Activated CD4-positive, alpha-beta T cell treated with anti-CD3 and anti-CD28 coated beads for 36 hours (primary cell): ENCODE measurements at regions not wholly inside any gene's neighbourhood (a gene's known extent, or its start where the extent isn't known, plus 50 kb on each side); places are given as distances from the start of the nearest gene placed in this dataset.

Experiments used
- ATAC-seq: fragments of 200-7000 bp; cut with Tn5 transposase; one replicate; pipeline ENCODE4 v1.10.0; 2021; ENCODE audit warnings: mild to moderate bottlenecking, moderate library complexity
- CTCF ChIA-PET: fragments of 350-600 bp; sonication (Branson Sonifier 250); formaldehyde crosslinking; loops from one replicate; lab custom pipeline; 2021; ENCODE audit warnings: antibody characterized with exemption; lab: Charles Lee
- POLR2A ChIA-PET: fragments of 350-600 bp; sonication (Branson Sonifier 250); formaldehyde crosslinking; loops from one replicate; lab custom pipeline; 2021; ENCODE audit warnings: antibody characterized with exemption, inconsistent platforms; lab: Charles Lee
- DNase-seq: peaks from one replicate; pipeline ENCODE4 v3.0.0-alpha.2; 2020
- H3K27ac Mint-ChIP-seq: one replicate; pipeline ENCODE4 v1.8.0; 2021; ENCODE audit warnings: mixed read lengths
- H3K27me3 Mint-ChIP-seq: one replicate; pipeline ENCODE4 v1.8.0; 2021; ENCODE audit warnings: mixed read lengths
- H3K36me3 Mint-ChIP-seq: one replicate; pipeline ENCODE4 v1.8.0; 2021; ENCODE audit warnings: low read depth, mixed read lengths
- H3K4me1 Mint-ChIP-seq: one replicate; pipeline ENCODE4 v1.8.0; 2021; ENCODE audit warnings: mixed read lengths
- H3K4me3 Mint-ChIP-seq: one replicate; pipeline ENCODE4 v1.8.0; 2021; ENCODE audit warnings: mild to moderate bottlenecking, moderate library complexity, mixed read lengths
- H3K9me3 Mint-ChIP-seq: one replicate; pipeline ENCODE4 v1.8.0; 2021; ENCODE audit warnings: low read depth, mixed read lengths
- intact Hi-C, 2 experiments: fragments of 100-400 bp; cut with DNase I in 1 of 2; cut with micrococcal nuclease in 1 of 2; formaldehyde crosslinking; loops; one replicate each; pipeline versions ENCODE4 v1.14.2 to v1.15.1; 2022 to 2024; cut with DNase I, micrococcal nuclease

DNA sequence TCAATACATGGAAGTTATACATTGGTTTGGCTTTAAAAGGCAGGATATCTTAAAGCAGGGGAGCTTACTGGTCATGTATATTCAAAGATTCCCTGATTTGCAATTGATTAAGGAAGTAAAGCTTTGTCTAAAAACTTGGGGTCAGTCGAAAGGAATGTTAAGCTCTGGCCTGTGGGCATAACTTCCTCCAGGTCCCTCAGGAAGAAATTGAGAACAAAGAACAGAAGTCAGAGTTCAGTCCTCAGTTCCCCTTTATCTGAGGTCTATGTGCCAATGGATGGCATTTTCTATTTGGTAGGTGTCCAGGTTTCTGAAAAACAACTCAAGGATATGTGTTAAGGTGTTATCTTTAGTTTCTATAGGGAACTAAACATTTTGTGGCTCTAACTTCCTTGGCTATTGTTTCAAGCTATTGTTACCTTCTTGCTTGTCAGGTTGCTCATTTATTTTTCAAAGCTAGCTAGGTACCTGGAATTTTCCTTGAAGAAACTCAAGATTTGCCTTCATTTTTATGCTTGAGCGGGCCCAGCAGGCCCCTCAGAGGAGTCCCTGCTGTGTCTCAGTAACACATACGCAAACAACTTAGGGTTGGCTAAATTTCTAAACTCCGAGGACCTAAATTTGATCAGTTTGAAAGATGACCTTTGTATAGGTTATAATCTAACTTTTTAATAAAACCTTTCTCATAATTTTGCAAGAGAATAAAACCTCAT, 135.0 kb upstream of the UBE2E2 start:
- H3K27ac Mint-ChIP-seq = no peak overlapping the region
- POLR2A ChIA-PET = no interaction called here
- H3K4me1 Mint-ChIP-seq = no peaks in the 10 kb centered on the region
- CTCF ChIA-PET = no interaction called here
- no peaks in the 10 kb centered on the region for H3K36me3 Mint-ChIP-seq
- no peak overlapping the region for H3K4me3 Mint-ChIP-seq
- no peaks in the 10 kb centered on the region for H3K27me3 Mint-ChIP-seq
- no peak for DNase-seq
- ATAC-seq = no peak
- no peaks in the 10 kb centered on the region for H3K9me3 Mint-ChIP-seq
- intact Hi-C loops = no loop called here

DNA sequence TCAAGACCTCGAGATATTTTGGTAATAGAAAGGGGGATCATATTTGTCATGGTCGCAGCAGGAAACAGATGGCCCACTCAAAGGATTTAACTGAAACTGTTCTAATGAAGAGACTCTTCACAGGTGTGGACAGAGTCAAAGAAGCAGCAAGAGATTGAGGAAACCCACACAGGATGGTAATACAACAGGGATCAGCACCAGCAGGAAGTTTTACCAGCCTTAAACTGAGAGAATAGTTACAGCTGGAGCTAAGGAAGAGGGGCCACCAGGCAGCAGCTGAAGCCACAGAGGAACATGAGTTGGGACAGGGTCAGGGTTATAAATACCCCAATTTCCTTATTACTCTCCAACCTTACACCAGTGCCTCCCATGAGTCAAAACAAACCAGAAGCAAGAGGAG, 131.8 kb upstream of the UBE2E2 start:
- Mint-ChIP-seq H3K4me1 (no peaks in the 10 kb centered on the region), H3K4me3 (no peak overlapping the region), H3K27ac (no peak overlapping the region), H3K27me3 (no peaks in the 10 kb centered on the region), H3K36me3 (no peaks in the 10 kb centered on the region), H3K9me3 (no peaks in the 10 kb centered on the region)
- ChIA-PET CTCF (no interaction called here), POLR2A (no interaction called here)
- no peak for ATAC-seq
- no peak for DNase-seq
- intact Hi-C loops = no loop called here

DNA sequence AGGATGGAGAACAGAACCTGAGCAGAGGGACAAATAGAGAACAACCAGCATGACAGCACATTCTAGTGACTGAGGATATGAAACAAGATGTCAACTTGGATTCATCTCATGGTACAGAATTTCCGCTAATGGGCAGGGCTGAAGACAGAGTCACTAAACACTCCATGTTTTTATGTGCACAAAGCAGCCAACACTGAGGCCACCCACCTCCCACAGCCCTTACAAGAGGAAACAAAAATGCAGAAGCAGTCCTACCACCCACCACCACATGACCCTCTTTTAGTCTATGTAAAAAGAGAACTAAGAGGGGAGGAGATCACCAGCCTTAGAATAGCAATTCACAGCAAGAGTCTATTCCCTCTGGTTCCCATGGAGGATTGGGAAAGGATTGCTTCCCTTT, 131.4 kb upstream of the UBE2E2 start:
- no peaks in the 10 kb centered on the region for H3K27me3 Mint-ChIP-seq
- ChIA-PET POLR2A (no interaction called here), CTCF (no interaction called here)
- no peak overlapping the region for H3K27ac Mint-ChIP-seq
- ATAC-seq = no peak
- H3K4me1 Mint-ChIP-seq = no peaks in the 10 kb centered on the region
- no peaks in the 10 kb centered on the region for H3K36me3 Mint-ChIP-seq
- H3K4me3 Mint-ChIP-seq = no peak overlapping the region
- no peaks in the 10 kb centered on the region for H3K9me3 Mint-ChIP-seq
- intact Hi-C loops = no loop called here
- no peak for DNase-seq

DNA sequence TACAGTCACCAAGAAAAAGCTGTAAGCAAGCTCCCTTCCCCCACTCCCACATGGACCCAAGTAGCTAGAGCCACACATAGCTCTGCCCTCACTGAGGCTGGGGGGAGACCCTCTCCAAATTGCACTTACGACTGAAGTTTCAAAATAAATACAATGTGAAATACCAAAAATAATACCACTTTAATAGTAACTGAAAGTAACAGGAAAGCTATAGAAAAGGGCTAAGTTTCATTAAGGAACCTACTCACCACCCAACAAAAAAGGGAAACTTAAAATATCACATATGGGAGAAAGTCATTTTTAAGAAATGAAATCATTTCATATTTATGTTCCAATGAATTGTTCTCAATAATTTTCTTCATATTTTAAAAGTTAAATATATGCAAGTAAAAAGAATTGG, 130.4 kb upstream of the UBE2E2 start:
- Mint-ChIP-seq H3K27me3 (no peaks in the 10 kb centered on the region), H3K27ac (no peak overlapping the region), H3K4me3 (no peak overlapping the region), H3K36me3 (no peaks in the 10 kb centered on the region), H3K4me1 (no peaks in the 10 kb centered on the region), H3K9me3 (no peaks in the 10 kb centered on the region)
- CTCF ChIA-PET = no interaction called here
- intact Hi-C loops = no loop called here
- no peak for ATAC-seq
- POLR2A ChIA-PET = no interaction called here
- DNase-seq = no peak

DNA sequence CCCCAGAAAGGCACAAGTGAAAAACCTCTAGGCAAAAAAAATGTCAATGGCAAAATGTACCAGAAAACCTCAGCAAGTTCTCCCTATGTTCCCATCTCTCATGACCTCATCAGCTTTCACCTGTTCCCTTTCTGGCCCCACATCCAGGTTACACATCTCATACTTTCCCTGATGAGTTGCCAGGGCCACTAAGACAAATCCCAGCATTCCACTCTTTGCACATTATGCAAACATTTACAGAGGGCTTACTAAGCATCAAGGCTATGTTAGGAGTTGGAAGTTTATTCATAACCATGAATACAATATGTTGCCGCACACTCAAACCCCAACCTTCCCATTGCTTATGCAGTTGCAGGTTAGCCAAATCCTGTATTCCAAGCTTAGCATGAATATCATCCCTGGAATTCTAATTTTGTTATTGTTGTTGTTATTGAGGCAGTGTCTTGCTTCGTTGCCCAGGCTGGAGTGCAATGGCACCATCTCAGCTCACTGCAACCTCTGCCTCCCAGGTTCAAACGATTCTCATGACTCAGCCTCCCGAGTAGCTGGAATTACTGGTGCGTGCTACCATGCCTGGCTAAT, 129.3 kb upstream of the UBE2E2 start:
- DNase-seq (no peak), ATAC-seq (no peak)
- Mint-ChIP-seq H3K27ac (no peak overlapping the region), H3K4me1 (no peaks in the 10 kb centered on the region), H3K36me3 (no peaks in the 10 kb centered on the region), H3K27me3 (no peaks in the 10 kb centered on the region), H3K9me3 (no peaks in the 10 kb centered on the region), H3K4me3 (no peak overlapping the region)
- POLR2A ChIA-PET = no interaction called here
- CTCF ChIA-PET = no interaction called here
- intact Hi-C loops = no loop called here

DNA sequence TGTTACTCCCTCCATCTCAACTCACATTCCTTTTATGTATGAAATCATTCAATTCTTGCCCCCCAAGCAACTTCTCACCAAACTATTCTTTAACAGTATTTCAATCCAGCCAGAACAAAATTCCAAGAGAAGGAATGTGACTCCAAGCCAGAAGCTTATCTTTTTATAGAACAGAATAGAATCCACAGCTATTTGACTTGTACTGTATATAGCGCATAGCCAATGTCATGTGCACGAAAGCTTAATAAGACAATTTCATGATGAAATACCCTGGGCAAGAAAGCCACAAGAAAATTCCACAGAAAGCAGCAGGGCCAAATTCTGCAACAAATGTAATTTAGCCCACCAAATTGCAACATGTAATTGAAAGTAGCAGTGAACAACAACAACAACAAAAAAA, 127.6 kb upstream of the UBE2E2 start:
- CTCF ChIA-PET = no interaction called here
- intact Hi-C loops = no loop called here
- ATAC-seq = no peak
- Mint-ChIP-seq H3K27ac (no peak overlapping the region), H3K27me3 (no peaks in the 10 kb centered on the region), H3K4me3 (no peak overlapping the region), H3K36me3 (no peaks in the 10 kb centered on the region), H3K9me3 (no peaks in the 10 kb centered on the region), H3K4me1 (peaks cover 7% of the 10 kb centered on the region)
- no peak for DNase-seq
- POLR2A ChIA-PET = no interaction called here

DNA sequence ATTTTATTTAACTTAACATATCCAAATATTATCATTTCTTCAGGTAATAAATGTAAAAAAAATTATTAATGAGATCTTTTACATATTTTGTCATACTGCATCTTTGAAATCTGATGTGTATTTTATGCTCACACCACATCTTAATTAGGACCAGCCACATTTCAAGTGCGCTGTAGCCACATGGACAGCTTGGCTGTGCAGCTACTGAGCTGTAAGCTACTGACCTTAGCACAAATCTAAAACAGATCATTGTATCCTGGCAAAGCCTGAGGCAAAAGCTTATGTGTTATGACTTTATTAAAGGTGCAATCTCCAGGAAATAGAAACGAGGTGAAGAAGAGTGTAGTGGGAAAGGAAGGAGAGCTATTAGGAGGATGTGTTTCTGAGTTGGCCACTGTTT, 126.7 kb upstream of the UBE2E2 start:
- Mint-ChIP-seq H3K36me3 (no peaks in the 10 kb centered on the region), H3K9me3 (no peaks in the 10 kb centered on the region), H3K4me3 (no peak overlapping the region), H3K27ac (no peak overlapping the region), H3K27me3 (no peaks in the 10 kb centered on the region), H3K4me1 (peaks cover 7% of the 10 kb centered on the region)
- intact Hi-C loops = no loop called here
- CTCF ChIA-PET = no interaction called here
- DNase-seq (no peak), ATAC-seq (no peak)
- POLR2A ChIA-PET = no interaction called here

DNA sequence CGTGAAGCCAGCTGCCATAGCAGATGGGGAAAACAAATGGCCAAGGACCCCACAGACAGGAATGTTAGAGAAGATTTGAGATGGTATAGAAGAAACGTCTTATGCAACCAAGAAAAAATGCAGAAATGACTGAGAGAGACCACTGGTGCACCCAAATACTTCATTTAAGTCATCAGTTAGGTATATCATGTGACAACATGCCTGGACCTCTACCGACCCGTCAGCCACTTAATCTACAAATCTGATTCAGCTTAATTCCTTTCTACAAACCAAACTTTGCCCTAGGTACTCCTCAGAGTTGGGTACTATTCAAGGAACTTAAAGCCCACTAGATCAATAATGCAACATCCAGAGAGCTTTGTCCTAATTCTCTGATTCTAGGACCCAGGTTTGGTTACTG, 126.0 kb upstream of the UBE2E2 start:
- H3K27me3 Mint-ChIP-seq = no peaks in the 10 kb centered on the region
- H3K4me1 Mint-ChIP-seq = peaks cover 7% of the 10 kb centered on the region
- intact Hi-C loops = no loop called here
- no peak overlapping the region for H3K27ac Mint-ChIP-seq
- DNase-seq (no peak), ATAC-seq (no peak)
- H3K4me3 Mint-ChIP-seq = no peak overlapping the region
- ChIA-PET CTCF (interaction anchor here (0.6 to 0.7 kb wide), 2 partner anchors 239 to 705 kb away, joined by 3 to 4 read pairs; no protein-coding TSS in a partner anchor), POLR2A (no interaction called here)
- H3K9me3 Mint-ChIP-seq = no peaks in the 10 kb centered on the region
- H3K36me3 Mint-ChIP-seq = no peaks in the 10 kb centered on the region

DNA sequence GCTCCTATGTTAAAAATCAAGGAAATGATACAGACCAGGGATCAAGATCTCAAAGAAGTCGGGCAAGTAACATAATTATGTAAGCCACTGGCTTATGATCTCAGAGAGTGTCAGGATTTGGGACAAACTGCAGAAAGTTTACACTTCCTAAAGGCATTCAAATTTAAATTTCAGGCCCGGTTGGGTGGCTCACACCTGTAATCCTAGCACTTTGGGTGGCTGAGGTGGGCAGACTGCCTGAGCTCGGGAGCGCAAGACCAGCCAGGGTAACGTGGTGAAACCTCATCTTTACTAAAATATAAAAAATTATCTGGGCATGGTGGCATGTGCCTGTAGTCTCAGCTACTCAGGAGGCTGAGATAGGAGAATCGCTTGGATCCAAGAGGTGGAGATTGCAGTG, 124.4 kb upstream of the UBE2E2 start:
- Mint-ChIP-seq H3K36me3 (no peaks in the 10 kb centered on the region), H3K4me1 (peaks cover 7% of the 10 kb centered on the region), H3K27ac (no peak overlapping the region), H3K9me3 (no peaks in the 10 kb centered on the region), H3K27me3 (no peaks in the 10 kb centered on the region), H3K4me3 (no peak overlapping the region)
- intact Hi-C loops = no loop called here
- ChIA-PET CTCF (no interaction called here), POLR2A (no interaction called here)
- no peak for ATAC-seq
- DNase-seq = no peak

DNA sequence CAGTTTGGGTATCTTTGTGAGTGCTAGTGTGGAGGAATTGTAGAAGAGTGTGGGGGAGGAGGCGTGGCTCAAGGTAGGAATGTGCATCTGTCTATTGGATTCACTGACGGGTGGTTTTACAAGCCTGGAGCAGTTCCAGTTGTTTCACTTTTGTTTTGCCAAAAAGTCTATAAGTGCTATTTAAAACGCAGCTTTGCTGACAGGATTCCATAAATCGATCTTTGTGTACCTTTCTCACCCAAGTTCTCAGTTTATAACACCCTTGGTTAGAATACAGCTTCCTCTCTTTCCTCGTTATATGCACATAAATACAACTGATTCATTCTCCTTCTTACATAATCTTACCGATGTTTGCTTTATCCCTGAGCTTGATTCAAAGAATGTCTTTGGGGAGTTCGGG, 123.2 kb upstream of the UBE2E2 start:
- Mint-ChIP-seq H3K27me3 (no peaks in the 10 kb centered on the region), H3K27ac (no peak overlapping the region), H3K4me1 (peaks cover 7% of the 10 kb centered on the region), H3K4me3 (no peak overlapping the region), H3K9me3 (no peaks in the 10 kb centered on the region), H3K36me3 (no peaks in the 10 kb centered on the region)
- DNase-seq (no peak), ATAC-seq (no peak)
- intact Hi-C loops = no loop called here
- POLR2A ChIA-PET = no interaction called here
- CTCF ChIA-PET = no interaction called here

DNA sequence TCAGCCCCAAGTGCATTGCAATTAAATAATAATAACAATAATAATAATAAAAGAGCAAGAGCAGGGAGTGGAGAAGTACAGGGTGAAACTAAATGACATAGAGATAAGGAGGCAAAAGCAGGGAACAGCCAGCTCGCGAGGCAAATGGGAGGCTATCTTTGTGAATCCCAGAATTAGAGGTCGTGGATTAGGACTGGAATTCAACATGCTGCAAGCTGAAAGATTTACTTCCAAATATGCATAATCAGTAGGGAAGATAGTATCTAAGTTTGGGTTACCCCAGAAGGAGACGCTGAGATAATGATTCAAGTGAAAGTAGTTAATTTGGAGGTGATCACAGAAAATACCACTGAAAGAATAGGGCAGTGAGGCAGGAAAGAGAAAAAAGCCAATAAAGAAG, 119.4 kb upstream of the UBE2E2 start:
- intact Hi-C loops = no loop called here
- ATAC-seq (no peak), DNase-seq (no peak)
- Mint-ChIP-seq H3K9me3 (no peaks in the 10 kb centered on the region), H3K27me3 (no peaks in the 10 kb centered on the region), H3K36me3 (no peaks in the 10 kb centered on the region), H3K4me3 (no peak overlapping the region), H3K27ac (no peak overlapping the region), H3K4me1 (peaks cover 7% of the 10 kb centered on the region)
- ChIA-PET POLR2A (no interaction called here), CTCF (interaction anchor here (0.5 kb wide), 1 partner anchor 165 kb away, joined by 3 read pairs; no protein-coding TSS in a partner anchor)

DNA sequence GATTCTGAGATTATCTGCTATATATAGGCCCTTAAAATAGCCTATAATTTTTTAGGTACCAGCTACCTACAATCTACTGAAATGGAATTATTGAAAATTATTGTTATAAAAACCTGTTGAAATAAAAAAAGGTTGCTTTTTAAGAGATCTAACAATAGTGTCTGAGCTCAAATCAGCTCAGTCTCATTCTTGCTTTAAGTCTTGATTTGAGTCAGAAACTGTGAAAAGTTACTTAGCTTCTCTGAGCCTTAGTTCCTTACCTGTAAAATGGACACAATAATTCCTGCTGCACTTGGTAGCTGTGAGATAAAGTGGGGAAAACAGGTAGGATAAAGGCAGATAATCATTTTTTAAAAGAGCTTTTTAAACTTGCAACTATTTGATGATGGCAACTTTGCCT, 118.8 kb upstream of the UBE2E2 start:
- Mint-ChIP-seq H3K4me3 (no peak overlapping the region), H3K27ac (no peak overlapping the region), H3K36me3 (no peaks in the 10 kb centered on the region), H3K27me3 (no peaks in the 10 kb centered on the region), H3K9me3 (no peaks in the 10 kb centered on the region), H3K4me1 (peaks cover 7% of the 10 kb centered on the region)
- ChIA-PET POLR2A (no interaction called here), CTCF (interaction anchor here (0.5 kb wide), 1 partner anchor 165 kb away, joined by 3 read pairs; no protein-coding TSS in a partner anchor)
- DNase-seq (no peak), ATAC-seq (no peak)
- intact Hi-C loops = no loop called here
